DND-41 (cell line): ENCODE measurements at regions not wholly inside any gene's neighbourhood (a gene's known extent, or its start where the extent isn't known, plus 50 kb on each side); places are given as distances from the start of the nearest gene placed in this dataset.
"Not testable (repeated sequence)": the region's sequence is repeated elsewhere in the genome, so short reads cannot be mapped to it uniquely, and the experiment has no call there.

Experiments used
- CTCF ChIP-seq: IDR thresholded peaks from 2 replicates; pipeline ENCODE4 v1.5.1; 2012; ENCODE audit warnings: borderline replicate concordance, low read length, moderate library complexity, mild to moderate bottlenecking; ENCODE audit not compliant: poor library complexity, severe bottlenecking; ENCODE audit errors: extremely low read depth
- EZH2 ChIP-seq: IDR thresholded peaks from 3 replicates; pipeline ENCODE4 v1.6.1; 2012; ENCODE audit warnings: borderline replicate concordance, low read depth, mild to moderate bottlenecking, moderate library complexity, low read length, inconsistent platforms; ENCODE audit not compliant: severe bottlenecking

DNA sequence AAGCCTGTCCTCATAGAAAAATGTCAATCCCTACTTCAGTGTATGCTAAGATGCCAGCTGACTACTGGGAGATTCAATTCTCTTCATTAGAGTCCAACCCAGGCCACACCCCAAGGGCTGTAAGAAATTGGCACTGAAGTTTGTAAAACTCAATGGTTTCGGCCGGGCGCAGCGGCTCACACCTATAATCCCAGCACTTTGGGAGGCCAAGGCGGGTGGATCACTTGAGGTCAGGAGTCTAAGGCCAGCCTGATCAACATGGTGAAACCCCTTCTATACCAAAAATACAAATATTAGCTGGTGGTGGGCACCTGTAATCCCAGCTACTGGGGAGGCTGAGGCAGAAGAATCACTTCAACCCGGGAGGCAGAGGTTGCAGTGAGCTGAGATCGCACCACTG is 169.2 kb downstream of the OR4M2 start:
- not testable (repeated sequence) for TF ChIP-seq CTCF, EZH2
